Skeletal muscle tissue (tissue), 3 donors: ENCODE measurements at regions not wholly inside any gene's neighbourhood (a gene's known extent, or its start where the extent isn't known, plus 50 kb on each side); places are given as distances from the start of the nearest gene placed in this dataset.

ENCODE experiments used
- H3K27ac ChIP-seq: one replicate; pipeline ENCODE4 v1.7.0; 2013; ENCODE audit warnings: mild to moderate bottlenecking, low read depth, low read length, inconsistent platforms
- H3K27me3 ChIP-seq, 3 donors: one replicate each; pipeline ENCODE4 v1.7.0; 2013; ENCODE audit warnings: low read length in 3 of 3; ENCODE audit not compliant: control insufficient read depth in 3 of 3, insufficient read depth in 3 of 3
- H3K36me3 ChIP-seq, 3 donors: one replicate each; pipeline ENCODE4 v1.7.0; 2013; ENCODE audit warnings: low read length in 3 of 3; ENCODE audit not compliant: control insufficient read depth in 3 of 3, insufficient read depth in 3 of 3
- H3K4me1 ChIP-seq, 3 donors: one replicate each; pipeline ENCODE4 v1.7.0; 2013; ENCODE audit warnings: low read length in 3 of 3, mild to moderate bottlenecking in 3 of 3; ENCODE audit not compliant: control insufficient read depth in 3 of 3, insufficient read depth in 3 of 3
- H3K4me3 ChIP-seq, 3 donors: one replicate each; pipeline ENCODE4 v1.7.0; 2013; ENCODE audit warnings: low read length in 3 of 3
- H3K9ac ChIP-seq, 3 donors: one replicate each; pipeline ENCODE4 v1.7.0; 2013; ENCODE audit warnings: low read length in 3 of 3, mild to moderate bottlenecking in 3 of 3, moderate library complexity in 2 of 3, low read depth in 1 of 3
- H3K9me3 ChIP-seq, 3 donors: one replicate each; pipeline ENCODE4 v1.7.0; 2013; ENCODE audit warnings: low read length in 3 of 3; ENCODE audit not compliant: control insufficient read depth in 3 of 3
- donor health status: Osteomylitis.

GRCh38 chr12:98179151-98179550 is 336.2 kb upstream of the TMPO start:
- Histone ChIP-seq H3K36me3 (no peaks in the 10 kb centered on the region), H3K4me1 (no peaks in the 10 kb centered on the region), H3K9ac (no peak overlapping the region), H3K4me3 (no peak overlapping the region), H3K27me3 (no peaks in the 10 kb centered on the region), H3K9me3 (no peaks in the 10 kb centered on the region), H3K27ac (no peak overlapping the region)

GRCh38 chr12:98180603-98181002 is 334.8 kb upstream of the TMPO start:
- Histone ChIP-seq H3K27me3 (no peaks in the 10 kb centered on the region), H3K27ac (no peak overlapping the region), H3K9me3 (no peaks in the 10 kb centered on the region), H3K4me3 (no peak overlapping the region), H3K4me1 (no peaks in the 10 kb centered on the region), H3K9ac (no peak overlapping the region), H3K36me3 (no peaks in the 10 kb centered on the region)

- Histone ChIP-seq H3K9ac (no peak overlapping the region), H3K4me1 (no peaks in the 10 kb centered on the region), H3K27me3 (no peaks in the 10 kb centered on the region), H3K9me3 (no peaks in the 10 kb centered on the region), H3K27ac (no peak overlapping the region), H3K4me3 (no peak overlapping the region), H3K36me3 (no peaks in the 10 kb centered on the region)
Observed at GRCh38 chr12:98182821-98183220, 332.6 kb upstream of the TMPO start.

- Histone ChIP-seq H3K27me3 (no peaks in the 10 kb centered on the region), H3K4me1 (no peaks in the 10 kb centered on the region), H3K4me3 (no peak overlapping the region), H3K27ac (no peak overlapping the region), H3K36me3 (no peaks in the 10 kb centered on the region), H3K9ac (no peak overlapping the region), H3K9me3 (no peaks in the 10 kb centered on the region)
Observed at GRCh38 chr12:98185606-98186005, 329.8 kb upstream of the TMPO start.

GRCh38 chr12:98188650-98189077 is 326.7 kb upstream of the TMPO start:
- Histone ChIP-seq H3K9ac (no peak overlapping the region), H3K27ac (no peak overlapping the region), H3K4me1 (no peaks in the 10 kb centered on the region), H3K4me3 (no peak overlapping the region), H3K27me3 (no peaks in the 10 kb centered on the region), H3K36me3 (no peaks in the 10 kb centered on the region), H3K9me3 (no peaks in the 10 kb centered on the region)

GRCh38 chr12:98194591-98194990 is 320.8 kb upstream of the TMPO start:
- H3K4me1 ChIP-seq: no peaks in the 10 kb centered on the region
- no peaks in the 10 kb centered on the region for H3K36me3 ChIP-seq
- H3K4me3 ChIP-seq: no peak overlapping the region
- no peaks in the 10 kb centered on the region for H3K27me3 ChIP-seq
- no peaks in the 10 kb centered on the region for H3K9me3 ChIP-seq
- no peak overlapping the region for H3K27ac ChIP-seq
- H3K9ac ChIP-seq: no peak overlapping the region

- Histone ChIP-seq H3K27me3 (no peaks in the 10 kb centered on the region), H3K27ac (no peak overlapping the region), H3K4me3 (no peak overlapping the region), H3K9me3 (no peaks in the 10 kb centered on the region), H3K36me3 (no peaks in the 10 kb centered on the region), H3K9ac (no peak overlapping the region), H3K4me1 (no peaks in the 10 kb centered on the region)
Observed at GRCh38 chr12:98198261-98198982, 317.0 kb upstream of the TMPO start.

- H3K27ac ChIP-seq: no peak overlapping the region
- no peak overlapping the region for H3K4me3 ChIP-seq
- H3K4me1 ChIP-seq: no peaks in the 10 kb centered on the region
- no peaks in the 10 kb centered on the region for H3K9me3 ChIP-seq
- no peaks in the 10 kb centered on the region for H3K36me3 ChIP-seq
- H3K27me3 ChIP-seq: no peaks in the 10 kb centered on the region
- no peak overlapping the region for H3K9ac ChIP-seq
Observed at GRCh38 chr12:98208816-98209215, 306.6 kb upstream of the TMPO start.

GRCh38 chr12:98211909-98212695 is 303.3 kb upstream of the TMPO start:
- Histone ChIP-seq H3K9ac (no peak overlapping the region), H3K4me3 (no peak overlapping the region), H3K36me3 (no peaks in the 10 kb centered on the region), H3K27me3 (peaks cover 0 to 3% (median 0%) of the 10 kb centered on the region in 3 donors), H3K4me1 (no peaks in the 10 kb centered on the region), H3K9me3 (no peaks in the 10 kb centered on the region), H3K27ac (no peak overlapping the region)

GRCh38 chr12:98213556-98213955 is 301.8 kb upstream of the TMPO start:
- Histone ChIP-seq H3K36me3 (no peaks in the 10 kb centered on the region), H3K4me3 (no peak overlapping the region), H3K27ac (no peak overlapping the region), H3K4me1 (no peaks in the 10 kb centered on the region), H3K9ac (no peak overlapping the region), H3K27me3 (peaks cover 0 to 3% (median 0%) of the 10 kb centered on the region in 3 donors), H3K9me3 (no peaks in the 10 kb centered on the region)
